Fibroblast of the aortic adventitia (primary cell): ENCODE measurements at regions not wholly inside any gene's neighbourhood (a gene's known extent, or its start where the extent isn't known, plus 50 kb on each side); places are given as distances from the start of the nearest gene placed in this dataset.

Source experiments
- DNase-seq: peaks from one replicate; pipeline ENCODE4 v3.0.0-alpha.2; 2010; ENCODE audit warnings: low read depth
- H3K4me3 ChIP-seq: 2 replicates; pipeline ENCODE4 v1.5.1; 2011; ENCODE audit warnings: low read depth, mild to moderate bottlenecking, control low read depth, low read length, moderate library complexity
- TF ChIP-seq, protein P1 (sequence below): IDR thresholded peaks from 2 replicates; pipeline ENCODE4 v1.5.1; 2011; ENCODE audit warnings: mild to moderate bottlenecking, low read length, control low read depth, inconsistent platforms; ENCODE audit not compliant: insufficient read depth

DNA sequence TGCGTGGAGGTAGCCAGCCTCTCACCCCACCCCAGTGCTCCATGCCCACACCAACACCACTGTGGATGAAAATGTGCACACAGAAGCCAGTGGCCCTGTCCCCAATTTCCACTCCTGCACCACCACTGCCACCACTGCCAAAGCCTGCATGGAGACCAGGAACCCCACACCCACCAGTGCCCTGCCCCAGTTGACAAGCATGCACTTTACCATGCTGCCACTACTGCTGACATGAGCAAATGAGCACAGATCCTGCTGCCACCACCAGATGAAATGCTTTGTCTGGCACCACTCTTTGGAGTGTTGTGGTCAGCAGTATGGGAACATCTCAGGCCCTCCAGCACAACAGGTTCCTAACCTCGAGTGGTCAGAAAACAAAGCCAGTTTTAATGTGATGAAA lies 104.1 kb downstream of the ATXN7L3B start:
- DNase-seq: no peak
- H3K4me3 ChIP-seq: no peak overlapping the region
- TF ChIP-seq, protein P1, sequence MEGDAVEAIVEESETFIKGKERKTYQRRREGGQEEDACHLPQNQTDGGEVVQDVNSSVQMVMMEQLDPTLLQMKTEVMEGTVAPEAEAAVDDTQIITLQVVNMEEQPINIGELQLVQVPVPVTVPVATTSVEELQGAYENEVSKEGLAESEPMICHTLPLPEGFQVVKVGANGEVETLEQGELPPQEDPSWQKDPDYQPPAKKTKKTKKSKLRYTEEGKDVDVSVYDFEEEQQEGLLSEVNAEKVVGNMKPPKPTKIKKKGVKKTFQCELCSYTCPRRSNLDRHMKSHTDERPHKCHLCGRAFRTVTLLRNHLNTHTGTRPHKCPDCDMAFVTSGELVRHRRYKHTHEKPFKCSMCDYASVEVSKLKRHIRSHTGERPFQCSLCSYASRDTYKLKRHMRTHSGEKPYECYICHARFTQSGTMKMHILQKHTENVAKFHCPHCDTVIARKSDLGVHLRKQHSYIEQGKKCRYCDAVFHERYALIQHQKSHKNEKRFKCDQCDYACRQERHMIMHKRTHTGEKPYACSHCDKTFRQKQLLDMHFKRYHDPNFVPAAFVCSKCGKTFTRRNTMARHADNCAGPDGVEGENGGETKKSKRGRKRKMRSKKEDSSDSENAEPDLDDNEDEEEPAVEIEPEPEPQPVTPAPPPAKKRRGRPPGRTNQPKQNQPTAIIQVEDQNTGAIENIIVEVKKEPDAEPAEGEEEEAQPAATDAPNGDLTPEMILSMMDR: no peak

DNA sequence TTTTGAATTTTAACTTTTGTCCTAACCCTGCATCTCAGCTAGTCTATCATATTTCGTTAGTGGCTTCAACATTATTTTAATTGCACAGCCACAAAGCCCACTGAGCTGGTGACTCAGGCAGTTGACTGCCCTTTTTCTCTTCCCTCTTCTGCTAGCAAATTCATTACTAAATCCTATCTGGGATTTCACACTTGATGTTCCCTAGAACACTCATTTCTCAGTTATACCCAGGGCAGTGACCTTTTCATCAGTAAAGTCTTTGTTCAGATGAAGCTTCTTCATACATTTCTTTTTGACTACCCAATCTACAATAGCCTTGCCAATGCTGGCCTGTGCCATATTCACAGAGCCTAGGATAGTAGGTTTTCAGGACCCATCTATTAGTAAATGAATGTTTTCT lies 107.0 kb downstream of the ATXN7L3B start:
- H3K4me3 ChIP-seq: no peak overlapping the region
- TF ChIP-seq, protein P1: no peak
- no peak for DNase-seq

DNA sequence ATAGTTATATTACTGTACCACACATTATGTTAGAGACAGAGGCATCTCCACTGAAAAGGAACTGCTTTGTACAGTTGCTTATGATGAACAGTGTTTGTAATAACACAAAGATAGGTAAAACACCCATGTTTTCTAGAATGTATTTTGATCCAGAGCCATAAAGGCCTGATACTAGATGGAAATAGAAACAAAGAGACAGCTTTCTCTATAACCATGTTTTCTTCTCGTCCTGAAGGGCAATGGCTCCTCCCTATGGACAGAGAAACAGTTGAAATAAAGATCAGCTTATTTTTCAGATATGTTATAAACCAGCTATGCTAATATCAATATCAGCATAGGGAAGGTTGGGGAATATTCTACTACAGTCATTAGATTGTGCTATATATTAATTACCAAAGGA lies 109.2 kb downstream of the ATXN7L3B start:
- H3K4me3 ChIP-seq: no peak overlapping the region
- DNase-seq: peak; percentile 4

DNA sequence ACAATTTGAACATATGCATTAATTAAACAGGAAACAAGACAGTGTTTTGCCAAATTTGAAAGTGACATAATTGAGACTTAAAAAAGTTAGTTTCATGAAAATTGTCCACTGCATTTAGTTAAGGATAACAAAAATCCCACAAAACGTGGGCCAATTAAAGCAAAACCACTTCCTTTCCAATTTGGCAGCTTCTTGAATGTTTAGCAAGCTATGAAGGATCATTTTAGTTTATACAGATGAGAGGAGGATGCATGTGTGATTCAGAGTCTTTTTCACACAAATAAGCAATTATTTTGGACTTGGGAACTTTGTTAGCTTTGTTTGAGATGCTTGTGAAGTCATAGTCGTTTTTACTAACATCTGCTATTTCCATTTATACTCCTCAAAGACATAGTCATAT lies 109.6 kb downstream of the ATXN7L3B start:
- DNase-seq: no peak
- no peak overlapping the region for H3K4me3 ChIP-seq
- TF ChIP-seq, protein P1: no peak

More for the DNA sequence above, 109.2 kb downstream of the ATXN7L3B start:
- TF ChIP-seq, protein P1: no peak

DNA sequence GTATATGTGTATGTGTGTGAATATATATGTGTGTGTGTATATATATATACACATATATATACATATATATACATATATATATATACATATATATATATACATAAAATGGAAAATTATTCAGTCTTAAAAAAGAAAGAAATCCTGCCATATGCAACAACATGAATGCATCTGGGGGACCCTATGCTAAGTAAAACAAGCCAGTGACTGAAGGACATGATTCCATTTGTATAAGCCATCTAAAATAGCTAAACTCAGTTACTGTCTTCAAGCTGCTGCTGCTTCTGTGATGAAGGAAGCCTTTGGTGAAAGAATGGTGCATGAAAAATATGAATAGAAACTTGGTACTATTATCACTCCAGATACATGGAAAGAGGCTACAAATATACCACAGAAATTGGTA lies 118.6 kb downstream of the ATXN7L3B start:
- no peak overlapping the region for H3K4me3 ChIP-seq
- TF ChIP-seq, protein P1: no peak
- no peak for DNase-seq

DNA sequence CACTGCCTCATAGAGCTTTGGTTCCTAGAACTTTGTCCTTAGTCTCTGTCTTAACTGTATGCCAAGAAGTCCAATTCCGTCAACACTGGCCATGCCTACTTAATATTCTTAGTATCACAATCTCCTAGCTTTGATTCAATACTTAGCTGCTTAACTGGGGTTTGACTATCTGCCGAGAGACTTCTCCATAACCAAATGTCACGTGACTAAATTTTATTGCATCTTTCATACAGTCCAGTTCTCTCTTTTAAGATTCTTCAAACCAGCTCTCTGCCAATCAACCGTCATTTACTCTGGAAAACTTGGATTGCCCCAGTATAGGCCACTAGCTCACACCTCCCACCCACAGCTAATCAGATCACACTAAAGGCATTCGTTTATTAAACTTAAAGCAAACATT lies 122.8 kb downstream of the ATXN7L3B start:
- DNase-seq: no peak
- no peak overlapping the region for H3K4me3 ChIP-seq
- TF ChIP-seq, protein P1: no peak

DNA sequence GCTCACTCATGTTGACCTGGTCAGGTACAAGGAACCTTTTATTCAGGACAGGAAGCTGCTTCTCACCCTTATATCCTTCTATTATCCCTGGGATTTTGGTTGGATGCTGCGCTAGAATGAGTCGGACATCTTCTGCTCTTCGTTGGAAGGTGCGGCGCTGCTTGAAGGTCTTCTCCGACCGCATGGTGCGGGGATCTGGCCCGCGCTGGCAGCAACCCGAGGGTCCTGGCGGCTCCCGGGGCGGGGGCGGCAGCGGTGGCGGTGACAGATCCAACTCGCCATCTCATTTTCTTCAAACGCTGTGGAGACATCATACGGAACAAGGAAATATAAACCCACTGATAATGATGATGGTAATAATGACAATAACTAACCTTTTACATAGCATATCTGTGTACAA lies 126.3 kb downstream of the ATXN7L3B start:
- no peak for DNase-seq
- H3K4me3 ChIP-seq: no peak overlapping the region
- TF ChIP-seq, protein P1: no peak
